Activated B cell treated with CpG ODN at 0.5 μM for 24 hours (primary cell): ENCODE measurements at regions not wholly inside any gene's neighbourhood (a gene's known extent, or its start where the extent isn't known, plus 50 kb on each side); places are given as distances from the start of the nearest gene placed in this dataset.
A peak's percentile ranks its signal among the peaks of the same experiment; 100 is the strongest.

Source experiments
- ATAC-seq: fragments of 200-7000 bp; cut with Tn5 transposase; one replicate; pipeline ENCODE4 v1.10.0; 2021; ENCODE audit warnings: low read depth, mild to moderate bottlenecking, moderate library complexity
- CTCF ChIA-PET: fragments of 350-600 bp; sonication (Branson Sonifier 250); formaldehyde crosslinking; loops from one replicate; lab custom pipeline; 2021; ENCODE audit warnings: antibody characterized with exemption; lab: Charles Lee
- POLR2A ChIA-PET: fragments of 350-600 bp; sonication (Branson Sonifier 250); formaldehyde crosslinking; loops from one replicate; lab custom pipeline; 2021; ENCODE audit warnings: antibody characterized with exemption; lab: Charles Lee
- DNase-seq: peaks from one replicate; pipeline ENCODE4 v3.0.0; 2022
- H3K27ac Mint-ChIP-seq: one replicate; pipeline ENCODE4 v1.8.0; 2020; ENCODE audit warnings: mixed read lengths
- H3K27me3 Mint-ChIP-seq: one replicate; pipeline ENCODE4 v1.8.0; 2021; ENCODE audit warnings: mixed read lengths
- H3K36me3 Mint-ChIP-seq: one replicate; pipeline ENCODE4 v1.8.0; 2021; ENCODE audit warnings: low read depth, mixed read lengths
- H3K4me1 Mint-ChIP-seq: one replicate; pipeline ENCODE4 v1.8.0; 2021; ENCODE audit warnings: mixed read lengths
- H3K4me3 Mint-ChIP-seq: one replicate; pipeline ENCODE4 v1.8.0; 2020; ENCODE audit warnings: mild to moderate bottlenecking, mixed read lengths
- H3K9me3 Mint-ChIP-seq: one replicate; pipeline ENCODE4 v1.8.0; 2020; ENCODE audit warnings: mixed read lengths
- intact Hi-C: fragments of 100-400 bp; cut with micrococcal nuclease; formaldehyde crosslinking; loops from one replicate; pipeline ENCODE4 v1.15.1; 2024
- TF ChIP-seq, protein P1 (sequence below): fragments of 200-600 bp; IDR thresholded peaks from one replicate; pipeline ENCODE4 v1.8.0; 2022; ENCODE audit warnings: antibody characterized with exemption, mild to moderate bottlenecking

DNA sequence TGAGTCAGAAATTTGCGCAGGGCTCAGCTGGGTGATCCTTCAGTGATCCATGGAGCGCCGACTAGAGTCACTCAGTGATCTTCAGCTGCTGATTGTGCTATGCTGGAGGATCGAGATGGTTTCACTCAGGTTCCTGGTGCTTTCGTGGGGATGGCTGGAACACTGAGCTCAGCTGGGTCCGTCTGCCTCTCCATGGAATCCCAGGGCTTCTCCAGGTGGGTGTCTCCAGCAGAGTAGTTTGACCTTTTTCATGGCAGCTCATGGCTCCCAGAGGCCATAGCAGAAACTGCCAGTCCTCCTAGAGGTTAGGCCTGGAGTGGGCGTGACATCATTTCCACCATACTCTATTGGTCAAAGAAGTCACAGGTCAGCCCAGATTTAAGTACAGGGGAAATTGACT is 88.8 kb upstream of the SIRPA start:
- ChIA-PET CTCF (no interaction called here), POLR2A (no interaction called here)
- Mint-ChIP-seq H3K4me3 (no peak overlapping the region), H3K9me3 (no peaks in the 10 kb centered on the region), H3K36me3 (no peaks in the 10 kb centered on the region), H3K27ac (no peak overlapping the region), H3K4me1 (peaks cover 50% of the 10 kb centered on the region), H3K27me3 (no peaks in the 10 kb centered on the region)
- ATAC-seq, result no peak
- intact Hi-C loops, result no loop called here
- TF ChIP-seq, protein P1, sequence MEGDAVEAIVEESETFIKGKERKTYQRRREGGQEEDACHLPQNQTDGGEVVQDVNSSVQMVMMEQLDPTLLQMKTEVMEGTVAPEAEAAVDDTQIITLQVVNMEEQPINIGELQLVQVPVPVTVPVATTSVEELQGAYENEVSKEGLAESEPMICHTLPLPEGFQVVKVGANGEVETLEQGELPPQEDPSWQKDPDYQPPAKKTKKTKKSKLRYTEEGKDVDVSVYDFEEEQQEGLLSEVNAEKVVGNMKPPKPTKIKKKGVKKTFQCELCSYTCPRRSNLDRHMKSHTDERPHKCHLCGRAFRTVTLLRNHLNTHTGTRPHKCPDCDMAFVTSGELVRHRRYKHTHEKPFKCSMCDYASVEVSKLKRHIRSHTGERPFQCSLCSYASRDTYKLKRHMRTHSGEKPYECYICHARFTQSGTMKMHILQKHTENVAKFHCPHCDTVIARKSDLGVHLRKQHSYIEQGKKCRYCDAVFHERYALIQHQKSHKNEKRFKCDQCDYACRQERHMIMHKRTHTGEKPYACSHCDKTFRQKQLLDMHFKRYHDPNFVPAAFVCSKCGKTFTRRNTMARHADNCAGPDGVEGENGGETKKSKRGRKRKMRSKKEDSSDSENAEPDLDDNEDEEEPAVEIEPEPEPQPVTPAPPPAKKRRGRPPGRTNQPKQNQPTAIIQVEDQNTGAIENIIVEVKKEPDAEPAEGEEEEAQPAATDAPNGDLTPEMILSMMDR, result no peak
- no peak for DNase-seq

- H3K36me3 Mint-ChIP-seq, result no peaks in the 10 kb centered on the region
- CTCF ChIA-PET, result interaction anchor here (6.3 kb wide), 1 partner anchor 368 kb away, joined by 66 read pairs; no protein-coding TSS in a partner anchor
- no peaks in the 10 kb centered on the region for H3K9me3 Mint-ChIP-seq
These were observed 89.4 kb upstream of the SIRPA start for GRCh38 chr20:1805816-1806215.

DNA sequence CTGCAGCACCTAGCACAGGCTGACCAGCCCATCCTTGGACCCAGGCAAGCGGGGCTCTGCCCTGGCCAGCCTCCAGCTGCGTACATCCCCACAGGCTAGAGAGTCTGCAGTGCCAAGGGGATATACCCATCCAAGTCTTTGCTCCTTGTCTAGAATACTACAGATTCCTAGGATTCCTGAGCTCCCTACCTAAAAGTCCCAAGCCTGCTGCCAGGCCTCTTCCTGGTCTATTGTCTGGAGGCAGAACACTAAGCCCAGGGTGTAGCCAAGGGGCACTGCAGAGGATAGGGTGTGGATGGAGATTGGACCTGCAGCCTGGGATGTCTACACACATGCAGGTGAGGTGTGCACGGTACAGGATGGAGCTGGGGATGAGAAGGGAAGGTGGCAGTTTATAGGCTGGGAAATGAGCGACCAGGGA is 90.0 kb upstream of the SIRPA start:
- ATAC-seq (no peak), DNase-seq (no peak)
- no peaks in the 10 kb centered on the region for H3K9me3 Mint-ChIP-seq
- H3K4me3 Mint-ChIP-seq, result no peak overlapping the region
- no peak overlapping the region for H3K27ac Mint-ChIP-seq
- H3K36me3 Mint-ChIP-seq, result no peaks in the 10 kb centered on the region
- H3K4me1 Mint-ChIP-seq, result peaks cover 39% of the 10 kb centered on the region
- TF ChIP-seq, protein P1, result no peak
- ChIA-PET POLR2A (interaction anchor here (4.1 kb wide), 1 partner anchor 44 kb away, joined by 33 read pairs; no protein-coding TSS in a partner anchor), CTCF (interaction anchor here (1.3 to 6.3 kb wide), 2 partner anchors 28 to 369 kb away, joined by 4 to 66 read pairs; no protein-coding TSS in a partner anchor)
- intact Hi-C loops, result no loop called here
- no peaks in the 10 kb centered on the region for H3K27me3 Mint-ChIP-seq

More at GRCh38 chr20:1805816-1806215, 89.4 kb upstream of the SIRPA start:
- ATAC-seq (no peak), DNase-seq (no peak)
- TF ChIP-seq, protein P1, result no peak
- Mint-ChIP-seq H3K27ac (no peak overlapping the region), H3K4me3 (no peak overlapping the region), H3K27me3 (no peaks in the 10 kb centered on the region), H3K4me1 (peaks cover 45% of the 10 kb centered on the region)
- intact Hi-C loops, result no loop called here
- POLR2A ChIA-PET, result no interaction called here

DNA sequence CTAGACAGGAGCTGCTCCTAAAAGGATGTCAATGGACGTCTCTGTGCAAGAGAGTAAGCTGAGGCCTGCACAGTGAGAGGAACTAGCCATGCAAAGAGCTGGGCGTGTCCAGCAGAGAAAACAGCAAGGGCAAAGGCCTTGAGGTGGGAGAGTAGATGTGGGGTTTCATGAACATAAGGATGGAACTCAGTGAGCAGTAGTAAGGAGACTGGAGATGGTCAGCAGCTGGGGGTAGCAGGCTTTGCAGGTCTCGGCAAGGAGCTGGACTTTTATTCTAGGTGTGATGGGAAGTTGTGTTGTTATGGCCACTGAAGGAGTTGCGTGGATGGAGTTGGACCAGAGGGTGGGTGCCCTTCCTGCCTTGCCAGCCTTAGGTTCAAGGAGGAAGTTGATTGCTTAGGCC is 90.7 kb upstream of the SIRPA start:
- Mint-ChIP-seq H3K27ac (peak overlapping the region; percentile 83), H3K9me3 (no peaks in the 10 kb centered on the region), H3K4me3 (no peak overlapping the region), H3K27me3 (no peaks in the 10 kb centered on the region), H3K36me3 (no peaks in the 10 kb centered on the region), H3K4me1 (peaks cover 32% of the 10 kb centered on the region)
- ATAC-seq (no peak), DNase-seq (no peak)
- TF ChIP-seq, protein P1, result no peak
- intact Hi-C loops, result loop anchor here (5.0 kb wide), 1 partner anchor 498 kb away; no protein-coding TSS in a partner anchor
- POLR2A ChIA-PET, result interaction anchor here (2.8 to 4.1 kb wide), 3 partner anchors 41 to 67 kb away, joined by 19 to 33 read pairs (median 27); no protein-coding TSS in a partner anchor
- CTCF ChIA-PET, result interaction anchor here (0.6 to 6.3 kb wide), 3 partner anchors 27 to 370 kb away, joined by 3 to 66 read pairs (median 4); no protein-coding TSS in a partner anchor

GRCh38 chr20:1803932-1804501 is 91.2 kb upstream of the SIRPA start:
- no peak for ATAC-seq

More at GRCh38 chr20:1803932-1804501, 91.2 kb upstream of the SIRPA start:
- Mint-ChIP-seq H3K36me3 (no peaks in the 10 kb centered on the region), H3K27me3 (no peaks in the 10 kb centered on the region), H3K27ac (peak overlapping the region; percentile 83), H3K4me3 (peak overlapping the region; percentile 79), H3K4me1 (peaks cover 27% of the 10 kb centered on the region), H3K9me3 (no peaks in the 10 kb centered on the region)
- TF ChIP-seq, protein P1, result no peak
- CTCF ChIA-PET, result interaction anchor here (0.6 to 6.3 kb wide), 7 partner anchors 27 to 370 kb away, joined by 3 to 66 read pairs (median 15); no protein-coding TSS in a partner anchor
- DNase-seq, result no peak
- intact Hi-C loops, result loop anchor here (1.0 to 5.0 kb wide), 3 partner anchors 40 to 498 kb away; no protein-coding TSS in a partner anchor
- POLR2A ChIA-PET, result interaction anchor here (0.7 to 4.1 kb wide), 7 partner anchors 8 to 150 kb away, joined by 3 to 33 read pairs (median 11); no protein-coding TSS in a partner anchor
